ENCODE measurements at regions not wholly inside any gene's neighbourhood (a gene's known extent, or its start where the extent isn't known, plus 50 kb on each side); places are given as distances from the start of the nearest gene placed in this dataset.

DNA sequence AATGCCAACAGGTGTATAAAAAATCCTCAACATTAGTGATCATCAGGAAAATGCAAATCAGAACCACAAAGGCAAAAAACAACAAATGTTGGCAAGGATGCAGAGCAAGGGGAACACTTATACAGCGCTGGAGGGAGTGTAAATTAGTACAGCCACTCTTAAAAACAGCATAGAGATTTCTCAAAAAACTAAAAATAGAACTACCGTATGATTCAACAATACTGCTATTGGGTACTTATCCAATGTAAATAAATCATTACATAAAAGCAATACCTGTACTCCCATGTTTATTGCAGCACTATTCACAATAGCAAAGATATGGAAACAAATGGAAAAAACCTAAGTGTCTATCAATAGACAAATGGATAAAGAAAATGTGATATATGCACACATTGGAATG, 171.3 kb downstream of the SLC7A11 start:
- TF ChIP-seq, protein P1, sequence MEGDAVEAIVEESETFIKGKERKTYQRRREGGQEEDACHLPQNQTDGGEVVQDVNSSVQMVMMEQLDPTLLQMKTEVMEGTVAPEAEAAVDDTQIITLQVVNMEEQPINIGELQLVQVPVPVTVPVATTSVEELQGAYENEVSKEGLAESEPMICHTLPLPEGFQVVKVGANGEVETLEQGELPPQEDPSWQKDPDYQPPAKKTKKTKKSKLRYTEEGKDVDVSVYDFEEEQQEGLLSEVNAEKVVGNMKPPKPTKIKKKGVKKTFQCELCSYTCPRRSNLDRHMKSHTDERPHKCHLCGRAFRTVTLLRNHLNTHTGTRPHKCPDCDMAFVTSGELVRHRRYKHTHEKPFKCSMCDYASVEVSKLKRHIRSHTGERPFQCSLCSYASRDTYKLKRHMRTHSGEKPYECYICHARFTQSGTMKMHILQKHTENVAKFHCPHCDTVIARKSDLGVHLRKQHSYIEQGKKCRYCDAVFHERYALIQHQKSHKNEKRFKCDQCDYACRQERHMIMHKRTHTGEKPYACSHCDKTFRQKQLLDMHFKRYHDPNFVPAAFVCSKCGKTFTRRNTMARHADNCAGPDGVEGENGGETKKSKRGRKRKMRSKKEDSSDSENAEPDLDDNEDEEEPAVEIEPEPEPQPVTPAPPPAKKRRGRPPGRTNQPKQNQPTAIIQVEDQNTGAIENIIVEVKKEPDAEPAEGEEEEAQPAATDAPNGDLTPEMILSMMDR (IDR thresholded peaks at IDR 0.05): no peak
- no peak for TF ChIP-seq POLR2A (IDR thresholded peaks at IDR 0.05)

All from body of pancreas (tissue), 4 donors.